ENCODE measurements at regions not wholly inside any gene's neighbourhood (a gene's known extent, or its start where the extent isn't known, plus 50 kb on each side); places are given as distances from the start of the nearest gene placed in this dataset.

DNA sequence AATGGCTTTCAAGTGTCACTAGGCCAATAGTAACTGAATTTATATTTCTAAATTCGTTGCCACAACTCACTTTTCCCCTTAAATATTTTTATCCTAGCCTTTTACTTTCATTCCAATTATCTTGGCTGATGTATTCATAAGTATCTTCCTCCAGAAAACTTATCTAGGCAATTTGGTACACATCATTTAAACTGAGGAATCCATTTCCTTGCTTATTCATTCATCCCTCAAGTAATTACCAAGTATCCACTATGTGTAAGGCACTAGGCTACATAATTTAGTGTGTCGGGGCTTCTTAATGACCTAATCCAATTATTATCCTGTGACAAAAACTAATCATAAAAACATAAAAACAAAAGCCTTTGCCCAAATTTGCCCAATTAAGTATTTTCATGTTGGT is 258.3 kb upstream of the TCF21 start:
- H3F3A ChIP-seq (ENCODE audit: insufficient read depth, low read length, poor library complexity, severe bottlenecking): no peaks in the 10 kb centered on the region
- no peak overlapping the region for H3K4me2 ChIP-seq (ENCODE audit: low read length)
- H3K9me3 ChIP-seq (ENCODE audit: low read length): no peaks in the 10 kb centered on the region
- no peaks in the 10 kb centered on the region for H3K36me3 ChIP-seq (ENCODE audit: insufficient read depth, low read length)
- no peak overlapping the region for H2AFZ ChIP-seq (ENCODE audit: low read depth, low read length)
- TF ChIP-seq EP300 (conservative IDR thresholded peaks at IDR 0.05; ENCODE audit: poor library complexity, severe bottlenecking) (no peak), MXI1 (conservative IDR thresholded peaks at IDR 0.05; ENCODE audit: poor library complexity, severe bottlenecking) (no peak), POLR2AphosphoS5 (IDR thresholded peaks at IDR 0.05) (no peak), RAD21 (conservative IDR thresholded peaks at IDR 0.05) (no peak), SMC3 (conservative IDR thresholded peaks at IDR 0.05; ENCODE audit: poor library complexity) (no peak), TAF1 (IDR thresholded peaks at IDR 0.05; ENCODE audit: low read depth) (no peak), EZH2 (IDR thresholded peaks at IDR 0.05; ENCODE audit: borderline replicate concordance, insufficient read depth, low read length, poor library complexity, severe bottlenecking) (no peak)
- TF ChIP-seq, protein P1, sequence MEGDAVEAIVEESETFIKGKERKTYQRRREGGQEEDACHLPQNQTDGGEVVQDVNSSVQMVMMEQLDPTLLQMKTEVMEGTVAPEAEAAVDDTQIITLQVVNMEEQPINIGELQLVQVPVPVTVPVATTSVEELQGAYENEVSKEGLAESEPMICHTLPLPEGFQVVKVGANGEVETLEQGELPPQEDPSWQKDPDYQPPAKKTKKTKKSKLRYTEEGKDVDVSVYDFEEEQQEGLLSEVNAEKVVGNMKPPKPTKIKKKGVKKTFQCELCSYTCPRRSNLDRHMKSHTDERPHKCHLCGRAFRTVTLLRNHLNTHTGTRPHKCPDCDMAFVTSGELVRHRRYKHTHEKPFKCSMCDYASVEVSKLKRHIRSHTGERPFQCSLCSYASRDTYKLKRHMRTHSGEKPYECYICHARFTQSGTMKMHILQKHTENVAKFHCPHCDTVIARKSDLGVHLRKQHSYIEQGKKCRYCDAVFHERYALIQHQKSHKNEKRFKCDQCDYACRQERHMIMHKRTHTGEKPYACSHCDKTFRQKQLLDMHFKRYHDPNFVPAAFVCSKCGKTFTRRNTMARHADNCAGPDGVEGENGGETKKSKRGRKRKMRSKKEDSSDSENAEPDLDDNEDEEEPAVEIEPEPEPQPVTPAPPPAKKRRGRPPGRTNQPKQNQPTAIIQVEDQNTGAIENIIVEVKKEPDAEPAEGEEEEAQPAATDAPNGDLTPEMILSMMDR (IDR thresholded peaks at IDR 0.05; ENCODE audit: poor library complexity, severe bottlenecking): no peak
- TF ChIP-seq, protein P2, sequence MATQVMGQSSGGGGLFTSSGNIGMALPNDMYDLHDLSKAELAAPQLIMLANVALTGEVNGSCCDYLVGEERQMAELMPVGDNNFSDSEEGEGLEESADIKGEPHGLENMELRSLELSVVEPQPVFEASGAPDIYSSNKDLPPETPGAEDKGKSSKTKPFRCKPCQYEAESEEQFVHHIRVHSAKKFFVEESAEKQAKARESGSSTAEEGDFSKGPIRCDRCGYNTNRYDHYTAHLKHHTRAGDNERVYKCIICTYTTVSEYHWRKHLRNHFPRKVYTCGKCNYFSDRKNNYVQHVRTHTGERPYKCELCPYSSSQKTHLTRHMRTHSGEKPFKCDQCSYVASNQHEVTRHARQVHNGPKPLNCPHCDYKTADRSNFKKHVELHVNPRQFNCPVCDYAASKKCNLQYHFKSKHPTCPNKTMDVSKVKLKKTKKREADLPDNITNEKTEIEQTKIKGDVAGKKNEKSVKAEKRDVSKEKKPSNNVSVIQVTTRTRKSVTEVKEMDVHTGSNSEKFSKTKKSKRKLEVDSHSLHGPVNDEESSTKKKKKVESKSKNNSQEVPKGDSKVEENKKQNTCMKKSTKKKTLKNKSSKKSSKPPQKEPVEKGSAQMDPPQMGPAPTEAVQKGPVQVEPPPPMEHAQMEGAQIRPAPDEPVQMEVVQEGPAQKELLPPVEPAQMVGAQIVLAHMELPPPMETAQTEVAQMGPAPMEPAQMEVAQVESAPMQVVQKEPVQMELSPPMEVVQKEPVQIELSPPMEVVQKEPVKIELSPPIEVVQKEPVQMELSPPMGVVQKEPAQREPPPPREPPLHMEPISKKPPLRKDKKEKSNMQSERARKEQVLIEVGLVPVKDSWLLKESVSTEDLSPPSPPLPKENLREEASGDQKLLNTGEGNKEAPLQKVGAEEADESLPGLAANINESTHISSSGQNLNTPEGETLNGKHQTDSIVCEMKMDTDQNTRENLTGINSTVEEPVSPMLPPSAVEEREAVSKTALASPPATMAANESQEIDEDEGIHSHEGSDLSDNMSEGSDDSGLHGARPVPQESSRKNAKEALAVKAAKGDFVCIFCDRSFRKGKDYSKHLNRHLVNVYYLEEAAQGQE (IDR thresholded peaks at IDR 0.05; ENCODE audit: borderline replicate concordance): no peak
- H4K20me1 ChIP-seq (ENCODE audit: insufficient read depth): no peaks in the 10 kb centered on the region
- no peak overlapping the region for H3K9ac ChIP-seq (ENCODE audit: low read length)
- H3K27ac ChIP-seq (ENCODE audit: low read length): no peak overlapping the region
- H3K79me2 ChIP-seq (replicated peaks; ENCODE audit: insufficient read depth, low read length): no peaks in the 10 kb centered on the region
- H3K27me3 ChIP-seq (ENCODE audit: insufficient read depth, low read depth, low read length): no peaks in the 10 kb centered on the region
- H3K9me2 ChIP-seq (ENCODE audit: insufficient read depth, low read length): no peaks in the 10 kb centered on the region
- no peak overlapping the region for H3K4me3 ChIP-seq (ENCODE audit: low read length)

DNA sequence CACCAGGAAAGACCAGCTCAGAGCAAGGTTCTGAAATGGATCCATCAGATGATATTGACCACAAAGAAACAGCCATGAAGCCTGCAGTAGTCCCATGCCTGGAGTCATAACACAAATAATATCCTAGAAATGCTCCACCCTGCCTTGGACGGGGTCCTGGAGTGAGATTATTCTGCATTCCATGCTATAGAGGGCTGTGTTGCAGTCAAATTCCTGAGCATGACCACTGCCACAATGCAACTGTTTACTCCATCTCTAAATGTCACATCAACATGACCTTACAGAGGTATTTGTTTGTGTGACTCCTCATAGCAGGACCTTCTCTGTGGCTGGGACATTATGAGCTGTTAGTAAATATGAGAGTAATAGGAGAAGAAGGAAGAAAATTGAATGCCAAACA is 257.5 kb upstream of the TCF21 start:
- Histone ChIP-seq H3K9me2 (ENCODE audit: insufficient read depth, low read length) (no peaks in the 10 kb centered on the region), H3K36me3 (ENCODE audit: insufficient read depth, low read length) (no peaks in the 10 kb centered on the region), H3K9me3 (ENCODE audit: low read length) (no peaks in the 10 kb centered on the region), H3K9ac (ENCODE audit: low read length) (no peak overlapping the region), H3K79me2 (replicated peaks; ENCODE audit: insufficient read depth, low read length) (no peaks in the 10 kb centered on the region), H3K4me2 (ENCODE audit: low read length) (no peak overlapping the region), H3K4me3 (ENCODE audit: low read length) (no peak overlapping the region), H3K27me3 (ENCODE audit: insufficient read depth, low read depth, low read length) (no peaks in the 10 kb centered on the region), H3F3A (ENCODE audit: insufficient read depth, low read length, poor library complexity, severe bottlenecking) (no peaks in the 10 kb centered on the region), H2AFZ (ENCODE audit: low read depth, low read length) (no peak overlapping the region), H3K27ac (ENCODE audit: low read length) (no peak overlapping the region), H4K20me1 (ENCODE audit: insufficient read depth) (no peaks in the 10 kb centered on the region)
- TF ChIP-seq POLR2AphosphoS5 (IDR thresholded peaks at IDR 0.05) (no peak), MXI1 (conservative IDR thresholded peaks at IDR 0.05; ENCODE audit: poor library complexity, severe bottlenecking) (no peak), RAD21 (conservative IDR thresholded peaks at IDR 0.05) (no peak), SMC3 (conservative IDR thresholded peaks at IDR 0.05; ENCODE audit: poor library complexity) (no peak), EZH2 (IDR thresholded peaks at IDR 0.05; ENCODE audit: borderline replicate concordance, insufficient read depth, low read length, poor library complexity, severe bottlenecking) (no peak)
- TF ChIP-seq, protein P1 (IDR thresholded peaks at IDR 0.05; ENCODE audit: poor library complexity, severe bottlenecking): no peak
- TF ChIP-seq, protein P2 (IDR thresholded peaks at IDR 0.05; ENCODE audit: borderline replicate concordance): no peak

Data from neural cell (in vitro differentiated cells).